HG03571 (cell line): ENCODE measurements at regions not wholly inside any gene's neighbourhood (a gene's known extent, or its start where the extent isn't known, plus 50 kb on each side); places are given as distances from the start of the nearest gene placed in this dataset.
"Not testable (repeated sequence)": the region's sequence is repeated elsewhere in the genome, so short reads cannot be mapped to it uniquely, and the experiment has no call there.

Experiments used
- ATAC-seq: cut with Tn5 transposase; IDR thresholded peaks from one replicate; pipeline ENCODE4 v1.9.1; 2021; ENCODE audit not compliant: unreplicated experiment

- no peak for ATAC-seq
Observed at GRCh38 chr4:97414161-97414560, 729.1 kb downstream of the STPG2 start.

- no peak for ATAC-seq
Observed at GRCh38 chr4:97432551-97432950, 710.7 kb downstream of the STPG2 start.

GRCh38 chr4:97437998-97438705, 705.1 kb downstream of the STPG2 start:
- not testable (repeated sequence) for ATAC-seq

DNA sequence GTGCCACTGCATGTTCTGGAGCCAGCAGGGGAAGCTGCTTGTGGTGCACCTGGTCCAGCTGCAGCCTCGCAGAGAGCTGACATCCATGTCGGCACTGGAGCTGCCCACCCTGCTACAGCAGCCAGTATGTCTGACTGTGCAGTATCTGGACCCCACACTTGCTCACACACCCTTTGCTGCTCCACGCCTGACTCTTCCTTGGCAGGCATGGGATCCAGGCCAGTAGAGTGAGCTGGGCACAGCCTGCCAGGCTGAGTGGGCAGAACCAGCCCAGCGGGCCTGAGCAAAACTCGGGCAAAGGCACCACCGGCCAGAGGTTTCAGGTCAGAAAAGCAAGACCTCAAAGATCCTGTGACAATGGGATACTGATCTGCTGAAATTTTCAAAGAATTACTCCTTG, 690.1 kb downstream of the STPG2 start:
- no peak for ATAC-seq

DNA sequence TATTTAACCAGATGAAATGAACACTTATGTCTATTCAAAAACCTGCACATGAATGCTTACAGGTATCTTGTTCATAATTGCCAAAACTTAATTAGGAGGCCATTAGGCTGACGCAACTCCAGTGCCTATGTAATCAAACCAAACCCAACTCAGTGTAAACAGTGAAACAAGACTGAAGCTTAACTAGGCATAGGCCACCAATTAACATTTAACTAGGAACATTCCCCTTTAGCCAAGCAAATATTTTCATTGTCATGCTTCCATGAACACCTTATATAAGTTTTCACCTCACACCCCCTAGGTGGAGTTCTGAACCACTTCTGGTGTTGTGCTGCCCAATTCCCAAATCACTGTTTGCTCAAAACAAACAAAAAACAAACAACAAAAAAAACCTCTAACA, 686.0 kb downstream of the STPG2 start:
- no peak for ATAC-seq

DNA sequence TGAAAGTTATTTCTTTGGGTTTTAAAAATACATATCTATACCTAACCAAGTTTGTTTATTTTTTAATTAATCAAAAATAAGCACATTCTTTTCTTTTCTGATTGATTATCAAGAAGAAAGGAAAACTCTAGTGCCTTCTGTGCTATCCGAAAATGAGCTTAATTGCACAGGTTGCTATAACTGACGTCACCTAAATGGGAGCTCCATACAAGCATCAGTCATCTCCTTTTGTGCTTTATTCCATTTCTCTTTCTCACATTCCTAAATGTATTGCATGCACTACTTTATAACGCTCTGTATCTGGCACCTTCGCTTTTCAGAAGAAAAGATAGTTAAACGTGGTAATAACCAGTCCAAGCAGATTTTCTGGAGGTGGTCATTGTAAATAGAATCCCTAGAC, 675.0 kb downstream of the STPG2 start:
- ATAC-seq: no peak

DNA sequence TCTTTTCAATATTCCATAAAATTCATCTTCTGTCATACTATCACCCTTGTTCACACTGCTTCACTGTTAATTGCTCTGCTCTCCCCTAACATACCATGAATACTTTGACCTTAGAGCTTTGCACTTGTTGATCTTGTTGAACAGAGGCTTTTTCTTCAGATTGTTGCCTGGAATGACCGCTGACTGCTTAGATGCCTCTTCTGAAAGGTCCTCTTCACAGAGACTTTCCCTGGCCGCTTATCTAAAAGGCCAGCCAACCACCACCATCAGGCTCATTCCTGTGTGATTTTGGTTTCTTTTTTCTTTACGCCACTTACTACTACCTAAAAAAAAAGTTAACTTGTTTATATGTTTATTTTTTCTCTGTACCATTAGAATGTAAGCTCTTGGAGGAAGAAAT, 667.7 kb downstream of the STPG2 start:
- no peak for ATAC-seq

- no peak for ATAC-seq
Observed at GRCh38 chr4:97477974-97478373, 665.3 kb downstream of the STPG2 start.

DNA sequence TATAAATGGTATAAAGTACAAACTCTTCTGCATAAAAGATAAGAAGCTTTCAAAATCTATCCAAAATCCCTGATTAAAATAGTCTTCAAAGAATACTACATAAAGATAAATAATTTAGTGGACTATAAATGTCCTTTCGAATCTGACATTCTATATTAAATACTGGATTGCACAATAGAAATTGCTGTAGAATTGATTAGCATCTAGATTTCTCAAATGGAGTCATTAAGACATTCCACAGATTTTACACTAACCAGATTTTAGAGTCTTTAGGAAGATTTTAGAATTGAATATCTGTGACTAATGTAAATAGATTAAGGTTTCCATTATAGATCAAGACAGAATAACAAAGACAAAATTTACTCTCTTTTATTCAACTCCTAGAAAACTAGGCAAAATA, 663.9 kb downstream of the STPG2 start:
- ATAC-seq: no peak

- ATAC-seq: no peak
Observed at GRCh38 chr4:97491856-97492255, 651.4 kb downstream of the STPG2 start.

DNA sequence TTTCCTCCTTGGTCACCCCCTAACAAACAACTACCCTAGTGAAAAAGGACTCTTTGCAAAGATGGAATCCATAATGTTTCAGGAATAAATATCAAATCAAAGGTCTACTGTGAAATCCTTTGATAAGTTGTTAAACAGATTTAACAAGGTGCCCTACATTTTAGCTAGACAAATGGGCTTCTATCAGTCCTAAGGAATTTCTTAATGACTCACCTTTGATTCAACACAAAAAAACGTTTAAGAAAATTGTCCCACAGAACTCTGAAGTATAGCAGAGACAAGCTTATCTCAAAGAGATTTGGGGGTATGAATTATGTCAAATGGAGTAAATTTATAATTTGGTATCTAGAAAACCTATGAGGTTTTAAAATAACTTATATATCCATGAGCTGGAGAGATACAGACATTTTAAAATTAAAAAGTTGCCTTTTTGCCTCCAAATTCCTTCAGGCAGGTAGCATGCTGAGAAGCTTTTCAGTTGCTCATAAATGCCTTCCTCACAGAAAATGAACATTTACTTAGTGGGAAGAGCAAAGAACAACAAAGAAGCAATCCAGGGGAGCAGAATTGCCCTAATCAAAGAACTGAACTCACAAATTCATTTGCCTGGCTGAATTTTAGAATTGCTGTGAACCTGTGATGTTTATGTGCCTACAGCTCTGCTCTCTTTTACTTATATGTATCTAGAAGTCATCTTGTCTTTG, 649.3 kb downstream of the STPG2 start:
- ATAC-seq: no peak

DNA sequence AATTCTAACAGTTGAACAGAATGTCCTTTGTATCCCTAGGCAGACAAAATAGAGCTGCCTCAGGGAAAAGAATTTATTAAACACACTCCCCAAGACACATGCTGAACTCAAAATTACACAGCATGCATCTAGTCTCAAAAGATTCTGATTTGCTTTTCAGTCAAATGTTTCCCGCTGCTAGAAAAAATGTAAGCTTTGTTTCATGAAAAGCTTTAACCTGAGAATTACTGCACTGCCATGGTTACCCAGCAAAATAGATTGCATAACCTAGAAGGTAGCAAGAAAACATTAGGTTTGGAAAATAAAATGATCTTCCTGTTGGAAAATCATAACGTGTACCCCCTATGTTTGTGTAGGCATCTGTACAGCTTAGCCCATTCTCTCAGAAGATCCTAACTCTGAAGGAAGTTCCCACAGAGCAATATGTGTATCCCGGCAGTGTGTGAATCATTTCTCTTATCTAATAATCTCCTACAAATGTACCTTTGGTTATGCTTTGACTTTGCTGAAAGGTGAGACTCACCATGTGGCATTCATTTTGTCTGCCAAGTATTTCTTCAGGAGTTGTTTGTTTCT, 646.9 kb downstream of the STPG2 start:
- no peak for ATAC-seq

GRCh38 chr4:97498875-97499274, 644.4 kb downstream of the STPG2 start:
- no peak for ATAC-seq

GRCh38 chr4:97500423-97500822, 642.9 kb downstream of the STPG2 start:
- ATAC-seq: peak; percentile 99

GRCh38 chr4:97504713-97505112, 638.6 kb downstream of the STPG2 start:
- ATAC-seq: no peak

GRCh38 chr4:97507587-97508245, 635.6 kb downstream of the STPG2 start:
- no peak for ATAC-seq
